ENCODE measurements at regions not wholly inside any gene's neighbourhood (a gene's known extent, or its start where the extent isn't known, plus 50 kb on each side); places are given as distances from the start of the nearest gene placed in this dataset.

DNA sequence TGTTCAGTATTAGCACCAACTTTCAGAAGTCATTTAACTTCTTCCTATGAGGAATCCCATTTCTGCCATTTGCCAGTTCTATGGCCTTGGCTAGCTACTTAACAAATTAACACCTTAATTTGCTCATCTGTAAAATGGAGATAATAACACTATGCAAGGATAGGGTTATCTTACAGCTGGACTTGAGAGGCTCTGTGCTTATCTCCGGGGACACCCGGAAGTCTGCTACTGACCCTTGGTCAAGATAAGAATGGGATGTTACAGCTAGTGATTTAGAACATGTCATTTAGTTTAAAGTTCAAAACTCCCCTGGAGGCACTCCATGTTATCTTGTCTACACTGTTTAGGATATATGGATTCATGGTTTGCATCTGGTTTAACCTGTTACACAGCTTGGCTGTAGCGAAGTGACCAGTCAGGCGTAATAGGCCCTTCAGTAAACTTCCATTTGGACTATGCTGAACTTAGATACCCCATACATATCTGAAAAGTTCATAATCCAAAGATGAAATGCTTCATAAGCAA, 156.0 kb upstream of the CD96 start:
- intact Hi-C loops (cut with DNase I): no loop called here
- 54 to 64% methylated on average over 4 of the region's 4 CpGs for WGBS, 2 donors
- H3K4me1 ChIP-seq: no peaks in the 10 kb centered on the region
- H3K27ac ChIP-seq: no peak overlapping the region
- ATAC-seq (no peak), DNase-seq (no peak)
- H3K9me3 ChIP-seq: no peaks in the 10 kb centered on the region
- H3K4me3 ChIP-seq: no peak overlapping the region
- H3K27me3 ChIP-seq: no peaks in the 10 kb centered on the region
- TF ChIP-seq, protein P1, sequence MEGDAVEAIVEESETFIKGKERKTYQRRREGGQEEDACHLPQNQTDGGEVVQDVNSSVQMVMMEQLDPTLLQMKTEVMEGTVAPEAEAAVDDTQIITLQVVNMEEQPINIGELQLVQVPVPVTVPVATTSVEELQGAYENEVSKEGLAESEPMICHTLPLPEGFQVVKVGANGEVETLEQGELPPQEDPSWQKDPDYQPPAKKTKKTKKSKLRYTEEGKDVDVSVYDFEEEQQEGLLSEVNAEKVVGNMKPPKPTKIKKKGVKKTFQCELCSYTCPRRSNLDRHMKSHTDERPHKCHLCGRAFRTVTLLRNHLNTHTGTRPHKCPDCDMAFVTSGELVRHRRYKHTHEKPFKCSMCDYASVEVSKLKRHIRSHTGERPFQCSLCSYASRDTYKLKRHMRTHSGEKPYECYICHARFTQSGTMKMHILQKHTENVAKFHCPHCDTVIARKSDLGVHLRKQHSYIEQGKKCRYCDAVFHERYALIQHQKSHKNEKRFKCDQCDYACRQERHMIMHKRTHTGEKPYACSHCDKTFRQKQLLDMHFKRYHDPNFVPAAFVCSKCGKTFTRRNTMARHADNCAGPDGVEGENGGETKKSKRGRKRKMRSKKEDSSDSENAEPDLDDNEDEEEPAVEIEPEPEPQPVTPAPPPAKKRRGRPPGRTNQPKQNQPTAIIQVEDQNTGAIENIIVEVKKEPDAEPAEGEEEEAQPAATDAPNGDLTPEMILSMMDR (IDR thresholded peaks at IDR 0.05): no peak
- no peak for TF ChIP-seq POLR2A (IDR thresholded peaks at IDR 0.05)
- H3K36me3 ChIP-seq (replicated peaks in 1 of 2; ENCODE audit: insufficient read depth in 1 of 2, low read depth in 2 of 2): no peaks in the 10 kb centered on the region

DNA sequence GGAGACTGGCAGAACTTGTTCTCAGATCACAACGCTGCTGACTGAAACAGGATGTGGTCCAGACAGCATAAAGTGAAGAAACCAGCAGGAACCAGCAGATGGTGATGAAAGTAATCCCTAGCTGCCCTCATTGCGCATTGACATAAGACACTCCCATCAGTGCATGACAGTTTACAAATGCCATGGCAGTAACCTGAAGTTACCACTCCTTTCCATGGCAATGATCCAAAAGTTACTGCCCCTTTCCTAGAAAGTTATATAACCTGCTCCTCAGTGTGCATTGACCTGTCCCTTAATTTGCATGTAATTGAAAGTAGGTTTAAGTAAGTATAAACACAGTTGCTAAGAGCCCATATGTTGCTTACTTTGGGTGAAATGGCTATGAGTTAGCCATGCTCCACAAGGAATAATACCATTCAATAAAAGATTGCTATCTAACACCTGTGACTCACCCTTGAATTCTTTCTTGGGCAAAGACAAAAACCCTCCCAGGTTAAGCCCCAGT, 149.1 kb upstream of the CD96 start:
- no peaks in the 10 kb centered on the region for H3K36me3 ChIP-seq (replicated peaks in 1 of 2; ENCODE audit: insufficient read depth in 1 of 2, low read depth in 2 of 2)
- DNase-seq (no peak), ATAC-seq (no peak)
- H3K27ac ChIP-seq: no peak overlapping the region
- 67 to 83% methylated on average over 2 of the region's 2 CpGs for WGBS, 2 donors
- TF ChIP-seq POLR2A (IDR thresholded peaks at IDR 0.05): no peak
- TF ChIP-seq, protein P1 (IDR thresholded peaks at IDR 0.05): no peak
- no peak overlapping the region for H3K4me3 ChIP-seq
- no peaks in the 10 kb centered on the region for H3K4me1 ChIP-seq
- intact Hi-C loops (cut with DNase I): no loop called here
- H3K27me3 ChIP-seq: no peaks in the 10 kb centered on the region
- no peaks in the 10 kb centered on the region for H3K9me3 ChIP-seq

DNA sequence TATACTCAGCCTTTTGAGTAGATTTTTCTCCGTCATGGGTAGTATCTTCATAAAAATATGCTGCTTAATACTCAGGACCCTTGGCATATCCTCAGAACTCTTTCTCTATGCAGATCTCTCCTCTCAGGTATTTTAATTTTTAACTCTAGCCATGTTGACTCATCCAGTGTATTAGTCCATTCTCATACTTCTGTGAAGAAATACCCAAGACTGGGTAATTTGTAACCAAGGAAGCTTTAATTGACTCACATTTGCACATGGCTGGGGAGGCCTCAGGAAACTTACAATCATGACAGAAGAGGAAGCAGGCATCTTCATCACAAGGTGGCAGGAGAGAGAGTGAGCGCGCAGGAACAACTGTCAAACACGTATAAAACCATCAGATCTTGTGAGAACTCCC, 129.3 kb upstream of the CD96 start:
- 64 to 69% methylated on average over 4 of the region's 4 CpGs for WGBS, 2 donors
- no peaks in the 10 kb centered on the region for H3K36me3 ChIP-seq (replicated peaks in 1 of 2; ENCODE audit: insufficient read depth in 1 of 2, low read depth in 2 of 2)

DNA sequence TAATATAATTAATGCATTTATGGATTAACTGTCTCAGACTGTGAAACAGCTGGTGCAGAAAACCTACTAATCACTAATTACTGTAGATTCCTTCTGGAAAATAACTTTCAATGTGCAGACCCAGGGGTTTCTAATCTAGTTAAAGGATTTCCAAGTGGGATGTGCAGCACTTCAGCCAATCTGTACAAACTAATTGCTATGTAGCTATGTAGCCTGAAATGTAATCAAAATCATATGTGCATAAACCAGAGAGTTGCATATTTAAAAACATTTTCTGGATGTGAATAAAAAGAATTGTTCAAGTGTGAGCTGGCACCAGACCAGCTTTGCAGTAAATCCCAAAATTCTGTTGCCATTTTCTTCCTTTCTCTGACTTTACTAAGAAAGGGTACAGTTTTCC, 127.5 kb upstream of the CD96 start:
- no peak for TF ChIP-seq POLR2A (IDR thresholded peaks at IDR 0.05)
- TF ChIP-seq, protein P1 (IDR thresholded peaks at IDR 0.05): no peak
- intact Hi-C loops (cut with DNase I): no loop called here
- no peaks in the 10 kb centered on the region for H3K4me1 ChIP-seq
- no peak overlapping the region for H3K27ac ChIP-seq
- H3K4me3 ChIP-seq: no peak overlapping the region
- no peak for DNase-seq
- ATAC-seq: no peak
- no peaks in the 10 kb centered on the region for H3K27me3 ChIP-seq
- H3K36me3 ChIP-seq (replicated peaks in 1 of 2; ENCODE audit: insufficient read depth in 1 of 2, low read depth in 2 of 2): no peaks in the 10 kb centered on the region
- no peaks in the 10 kb centered on the region for H3K9me3 ChIP-seq

More for the DNA sequence above, 129.3 kb upstream of the CD96 start:
- no peaks in the 10 kb centered on the region for H3K4me1 ChIP-seq
- no peak overlapping the region for H3K4me3 ChIP-seq
- no peak for TF ChIP-seq POLR2A (IDR thresholded peaks at IDR 0.05)
- TF ChIP-seq, protein P1 (IDR thresholded peaks at IDR 0.05): no peak
- intact Hi-C loops (cut with DNase I): no loop called here
- no peaks in the 10 kb centered on the region for H3K9me3 ChIP-seq
- H3K27me3 ChIP-seq: no peaks in the 10 kb centered on the region
- DNase-seq: no peak
- H3K27ac ChIP-seq: no peak overlapping the region
- no peak for ATAC-seq

DNA sequence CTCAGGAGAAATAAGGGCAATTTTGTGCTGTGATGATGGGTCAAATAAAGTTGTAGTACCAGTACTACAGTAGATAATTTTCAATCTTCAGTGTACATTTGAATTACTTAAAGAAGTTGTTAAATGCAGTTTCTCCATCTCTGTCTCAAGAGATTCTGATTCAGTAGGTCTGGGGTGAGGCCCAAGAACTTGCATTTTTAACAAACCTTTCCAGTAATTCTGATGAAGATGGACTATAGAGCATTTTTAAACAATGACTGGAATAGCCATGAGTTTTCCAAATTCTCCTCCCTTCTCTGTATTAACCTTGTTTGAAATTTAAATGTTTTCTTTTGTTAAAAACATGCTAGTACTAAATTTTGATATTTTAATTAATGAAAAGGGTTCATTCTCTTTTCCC, 127.0 kb upstream of the CD96 start:
- Histone ChIP-seq H3K27me3 (no peaks in the 10 kb centered on the region), H3K27ac (no peak overlapping the region), H3K36me3 (replicated peaks in 1 of 2; ENCODE audit: insufficient read depth in 1 of 2, low read depth in 2 of 2) (no peaks in the 10 kb centered on the region), H3K4me3 (no peak overlapping the region), H3K4me1 (no peaks in the 10 kb centered on the region), H3K9me3 (no peaks in the 10 kb centered on the region)
- TF ChIP-seq, protein P1 (IDR thresholded peaks at IDR 0.05): no peak
- intact Hi-C loops (cut with DNase I): no loop called here
- no peak for ATAC-seq
- no peak for DNase-seq

All from body of pancreas (tissue), 4 donors.